ENCODE measurements at regions not wholly inside any gene's neighbourhood (a gene's known extent, or its start where the extent isn't known, plus 50 kb on each side); places are given as distances from the start of the nearest gene placed in this dataset.
"Not testable (repeated sequence)": the region's sequence is repeated elsewhere in the genome, so short reads cannot be mapped to it uniquely, and the experiment has no call there.

DNA sequence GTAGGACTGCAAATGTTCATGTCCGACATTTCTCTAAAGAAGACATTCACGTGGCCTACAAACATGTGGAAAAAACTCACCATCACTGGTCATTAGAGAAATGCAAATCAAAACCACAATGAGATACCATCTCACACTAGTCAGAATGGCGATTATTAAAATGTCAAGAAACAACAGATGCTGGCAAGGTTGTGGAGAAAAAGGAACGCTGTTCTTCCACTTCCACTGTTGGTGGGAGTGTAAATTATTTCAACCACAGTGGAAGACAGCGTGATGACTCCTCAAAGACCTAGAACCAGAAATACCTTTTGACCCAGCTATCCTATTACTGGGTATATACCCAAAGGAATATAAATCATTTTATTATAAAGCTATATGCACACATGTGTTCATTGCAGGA, 253.9 kb upstream of the UBASH3B start:
- TF ChIP-seq, protein P1, sequence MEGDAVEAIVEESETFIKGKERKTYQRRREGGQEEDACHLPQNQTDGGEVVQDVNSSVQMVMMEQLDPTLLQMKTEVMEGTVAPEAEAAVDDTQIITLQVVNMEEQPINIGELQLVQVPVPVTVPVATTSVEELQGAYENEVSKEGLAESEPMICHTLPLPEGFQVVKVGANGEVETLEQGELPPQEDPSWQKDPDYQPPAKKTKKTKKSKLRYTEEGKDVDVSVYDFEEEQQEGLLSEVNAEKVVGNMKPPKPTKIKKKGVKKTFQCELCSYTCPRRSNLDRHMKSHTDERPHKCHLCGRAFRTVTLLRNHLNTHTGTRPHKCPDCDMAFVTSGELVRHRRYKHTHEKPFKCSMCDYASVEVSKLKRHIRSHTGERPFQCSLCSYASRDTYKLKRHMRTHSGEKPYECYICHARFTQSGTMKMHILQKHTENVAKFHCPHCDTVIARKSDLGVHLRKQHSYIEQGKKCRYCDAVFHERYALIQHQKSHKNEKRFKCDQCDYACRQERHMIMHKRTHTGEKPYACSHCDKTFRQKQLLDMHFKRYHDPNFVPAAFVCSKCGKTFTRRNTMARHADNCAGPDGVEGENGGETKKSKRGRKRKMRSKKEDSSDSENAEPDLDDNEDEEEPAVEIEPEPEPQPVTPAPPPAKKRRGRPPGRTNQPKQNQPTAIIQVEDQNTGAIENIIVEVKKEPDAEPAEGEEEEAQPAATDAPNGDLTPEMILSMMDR (IDR thresholded peaks at IDR 0.05), result not testable (repeated sequence)
- not testable (repeated sequence) for TF ChIP-seq POLR2A (IDR thresholded peaks at IDR 0.05)

Measured in body of pancreas (tissue), 4 donors.